ENCODE measurements at regions not wholly inside any gene's neighbourhood (a gene's known extent, or its start where the extent isn't known, plus 50 kb on each side); places are given as distances from the start of the nearest gene placed in this dataset.
A peak's percentile ranks its signal among the peaks of the same experiment; 100 is the strongest.

- DNase-seq (ENCODE audit: low spot score in 2 of 2) = peak in 1 of 2 donors; percentile 29
- TF ChIP-seq CTCF (IDR thresholded peaks at IDR 0.05) = no peak
- no peak for TF ChIP-seq POLR2A (IDR thresholded peaks at IDR 0.05)
- no peak overlapping the region for H3K4me3 ChIP-seq (ENCODE audit: low read depth, poor library complexity, severe bottlenecking)
- intact Hi-C loops (cut with DNase I; ENCODE audit: low total_unique reads) = no loop called here
- WGBS, 2 donors = 40 to 42% methylated on average over 4 of the region's 4 CpGs
Observed at GRCh38 chr7:85287106-85287825, 100.4 kb upstream of the SEMA3D start.

- peak in 1 of 2 donors; percentile 20 for DNase-seq (ENCODE audit: low spot score in 2 of 2)
- WGBS, 2 donors = 26 to 32% methylated on average over 3 of the region's 3 CpGs
- TF ChIP-seq POLR2A (IDR thresholded peaks at IDR 0.05) = no peak
- TF ChIP-seq CTCF (IDR thresholded peaks at IDR 0.05) = no peak
- intact Hi-C loops (cut with DNase I; ENCODE audit: low total_unique reads) = no loop called here
- H3K4me3 ChIP-seq (ENCODE audit: low read depth, poor library complexity, severe bottlenecking) = no peak overlapping the region
Observed at GRCh38 chr7:85286446-85286845, 99.6 kb upstream of the SEMA3D start.

GRCh38 chr7:85285527-85285926 lies 98.7 kb upstream of the SEMA3D start:
- intact Hi-C loops (cut with DNase I; ENCODE audit: low total_unique reads) = no loop called here
- DNase-seq (ENCODE audit: low spot score in 2 of 2) = no peak
- H3K4me3 ChIP-seq (ENCODE audit: low read depth, poor library complexity, severe bottlenecking) = no peak overlapping the region
- WGBS, 2 donors = 47 to 57% methylated on average over 1 of the region's 1 CpG
- TF ChIP-seq CTCF (IDR thresholded peaks at IDR 0.05) (no peak), POLR2A (IDR thresholded peaks at IDR 0.05) (no peak)

- WGBS, 2 donors = 69 to 70% methylated on average over 5 of the region's 5 CpGs
Observed at GRCh38 chr7:85275204-85275603, 88.3 kb upstream of the SEMA3D start.

GRCh38 chr7:85274454-85274853 lies 87.6 kb upstream of the SEMA3D start:
- H3K4me3 ChIP-seq (ENCODE audit: low read depth, poor library complexity, severe bottlenecking) = no peak overlapping the region
- WGBS, 2 donors = 49 to 54% methylated on average over 1 of the region's 1 CpG
- no peak for TF ChIP-seq CTCF (IDR thresholded peaks at IDR 0.05)
- TF ChIP-seq POLR2A (IDR thresholded peaks at IDR 0.05) = no peak
- intact Hi-C loops (cut with DNase I; ENCODE audit: low total_unique reads) = no loop called here
- DNase-seq (ENCODE audit: low spot score in 2 of 2) = no peak

More at GRCh38 chr7:85275204-85275603, 88.3 kb upstream of the SEMA3D start:
- DNase-seq (ENCODE audit: low spot score in 2 of 2) = no peak
- intact Hi-C loops (cut with DNase I; ENCODE audit: low total_unique reads) = no loop called here
- no peak overlapping the region for H3K4me3 ChIP-seq (ENCODE audit: low read depth, poor library complexity, severe bottlenecking)
- no peak for TF ChIP-seq POLR2A (IDR thresholded peaks at IDR 0.05)
- TF ChIP-seq CTCF (IDR thresholded peaks at IDR 0.05) = no peak

- DNase-seq (ENCODE audit: low spot score in 2 of 2) = no peak
- no peak for TF ChIP-seq POLR2A (IDR thresholded peaks at IDR 0.05)
- TF ChIP-seq CTCF (IDR thresholded peaks at IDR 0.05) = no peak
- no peak overlapping the region for H3K4me3 ChIP-seq (ENCODE audit: low read depth, poor library complexity, severe bottlenecking)
- intact Hi-C loops (cut with DNase I; ENCODE audit: low total_unique reads) = no loop called here
- 44 to 45% methylated on average over 6 of the region's 6 CpGs for WGBS, 2 donors
Observed at GRCh38 chr7:85262891-85263290, 76.0 kb upstream of the SEMA3D start.

Measured in lower leg skin (tissue), 4 donors.